ENCODE measurements at regions not wholly inside any gene's neighbourhood (a gene's known extent, or its start where the extent isn't known, plus 50 kb on each side); places are given as distances from the start of the nearest gene placed in this dataset.

- TF ChIP-seq EZH2 (IDR thresholded peaks at IDR 0.05; ENCODE audit: insufficient read depth, poor library complexity, severe bottlenecking) (no peak), EZH2phosphoT487 (IDR thresholded peaks at IDR 0.05; ENCODE audit: insufficient read depth, low read depth) (no peak)
These were observed 537.1 kb upstream of the ANO3 start for GRCh38 chr11:25794804-25795203.

Measured in GM23248 (cell line).